HCT116 (cell line): ENCODE measurements at regions not wholly inside any gene's neighbourhood (a gene's known extent, or its start where the extent isn't known, plus 50 kb on each side); places are given as distances from the start of the nearest gene placed in this dataset.

Experiments used
- CEBPB ChIP-seq: IDR thresholded peaks from 2 replicates; pipeline ENCODE4 v1.6.1; 2012; ENCODE audit warnings: low read depth
- EZH2 ChIP-seq: fragments of 200-600 bp; sonication (generic); IDR thresholded peaks from 2 replicates; pipeline ENCODE4 v1.6.1; 2017; ENCODE audit warnings: antibody characterized with exemption, mixed run types
- EZH2phosphoT487 ChIP-seq: fragments of 200-600 bp; IDR thresholded peaks from 2 replicates; pipeline ENCODE4 v1.6.1; 2018; ENCODE audit warnings: antibody characterized with exemption, borderline replicate concordance
- POLR2A ChIP-seq: IDR thresholded peaks from 2 replicates; pipeline ENCODE4 v1.7.0; 2011; ENCODE audit warnings: borderline replicate concordance; ENCODE audit not compliant: insufficient read depth, insufficient read length; ENCODE audit errors: extremely low read depth
- POLR2AphosphoS5 ChIP-seq: IDR thresholded peaks from 2 replicates; pipeline ENCODE4 v1.6.1; 2011; ENCODE audit warnings: mild to moderate bottlenecking, low read depth, low read length, moderate library complexity
- SIN3A ChIP-seq: IDR thresholded peaks from 2 replicates; pipeline ENCODE4 v1.6.1; 2012; ENCODE audit warnings: low read depth
- ZNF274 ChIP-seq: fragments of 200-500 bp; sonication (Bioruptor generic); IDR thresholded peaks from 2 replicates; pipeline ENCODE4 v1.6.1; 2014; ENCODE audit warnings: mild to moderate bottlenecking, low read depth, low read length, inconsistent platforms
- TF ChIP-seq, protein P1 (sequence below), 3 experiments: fragments of 200-600 bp in 1 of 3; sonication (generic) in 1 of 3; IDR thresholded peaks in 2 of 3; conservative IDR thresholded peaks in 1 of 3; 2 replicates each; pipeline ENCODE4 v1.5.1; 2012 to 2017; ENCODE audit warnings: low read depth in 2 of 3, low read length in 2 of 3, antibody characterized with exemption in 1 of 3, borderline replicate concordance in 1 of 3, control low read depth in 1 of 3, mild to moderate bottlenecking in 1 of 3, mixed read lengths in 1 of 3, mixed run types in 1 of 3, moderate library complexity in 1 of 3; ENCODE audit not compliant: insufficient read depth in 1 of 3
- TF ChIP-seq, protein P2 (sequence below): IDR thresholded peaks from 2 replicates; pipeline ENCODE4 v1.6.1; 2012; ENCODE audit warnings: low read depth
- TF ChIP-seq, protein P3 (sequence below): IDR thresholded peaks from 2 replicates; pipeline ENCODE4 v1.6.1; 2011; ENCODE audit warnings: mild to moderate bottlenecking, low read length, moderate library complexity; ENCODE audit not compliant: insufficient replicate concordance; ENCODE audit errors: extremely low read depth
- TF ChIP-seq, protein P4 (sequence below): IDR thresholded peaks from 2 replicates; pipeline ENCODE4 v1.6.1; 2012

DNA sequence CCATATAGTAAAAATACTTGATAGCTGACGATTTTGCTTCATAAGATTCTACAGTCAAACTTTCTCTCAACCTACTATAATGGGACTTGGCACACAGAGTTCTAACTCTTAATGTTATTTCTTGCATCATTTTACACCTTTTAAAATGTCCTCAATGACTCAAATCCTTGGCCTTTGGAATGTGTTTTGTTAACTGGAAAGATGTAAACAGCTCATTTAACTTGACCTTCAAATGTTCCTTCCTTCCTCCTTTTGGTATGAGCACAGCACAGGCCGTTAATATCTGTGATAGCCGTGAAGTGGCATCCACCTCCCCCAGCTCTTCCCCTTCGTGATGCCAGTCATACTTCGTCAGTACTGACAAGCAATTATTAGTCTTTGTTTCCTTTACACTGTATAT lies 972.0 kb upstream of the CITED2 start:
- TF ChIP-seq POLR2AphosphoS5 (no peak), EZH2phosphoT487 (no peak), EZH2 (no peak), ZNF274 (no peak), POLR2A (no peak), SIN3A (no peak), CEBPB (no peak)
- TF ChIP-seq, protein P1, sequence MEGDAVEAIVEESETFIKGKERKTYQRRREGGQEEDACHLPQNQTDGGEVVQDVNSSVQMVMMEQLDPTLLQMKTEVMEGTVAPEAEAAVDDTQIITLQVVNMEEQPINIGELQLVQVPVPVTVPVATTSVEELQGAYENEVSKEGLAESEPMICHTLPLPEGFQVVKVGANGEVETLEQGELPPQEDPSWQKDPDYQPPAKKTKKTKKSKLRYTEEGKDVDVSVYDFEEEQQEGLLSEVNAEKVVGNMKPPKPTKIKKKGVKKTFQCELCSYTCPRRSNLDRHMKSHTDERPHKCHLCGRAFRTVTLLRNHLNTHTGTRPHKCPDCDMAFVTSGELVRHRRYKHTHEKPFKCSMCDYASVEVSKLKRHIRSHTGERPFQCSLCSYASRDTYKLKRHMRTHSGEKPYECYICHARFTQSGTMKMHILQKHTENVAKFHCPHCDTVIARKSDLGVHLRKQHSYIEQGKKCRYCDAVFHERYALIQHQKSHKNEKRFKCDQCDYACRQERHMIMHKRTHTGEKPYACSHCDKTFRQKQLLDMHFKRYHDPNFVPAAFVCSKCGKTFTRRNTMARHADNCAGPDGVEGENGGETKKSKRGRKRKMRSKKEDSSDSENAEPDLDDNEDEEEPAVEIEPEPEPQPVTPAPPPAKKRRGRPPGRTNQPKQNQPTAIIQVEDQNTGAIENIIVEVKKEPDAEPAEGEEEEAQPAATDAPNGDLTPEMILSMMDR (IDR thresholded peaks at IDR 0.05 in 2 of 3, conservative IDR thresholded peaks at IDR 0.05 in 1 of 3; ENCODE audit: borderline replicate concordance in 1 of 3, insufficient read depth in 1 of 3, low read depth in 2 of 3, low read length in 2 of 3): no peak
- TF ChIP-seq, protein P2, sequence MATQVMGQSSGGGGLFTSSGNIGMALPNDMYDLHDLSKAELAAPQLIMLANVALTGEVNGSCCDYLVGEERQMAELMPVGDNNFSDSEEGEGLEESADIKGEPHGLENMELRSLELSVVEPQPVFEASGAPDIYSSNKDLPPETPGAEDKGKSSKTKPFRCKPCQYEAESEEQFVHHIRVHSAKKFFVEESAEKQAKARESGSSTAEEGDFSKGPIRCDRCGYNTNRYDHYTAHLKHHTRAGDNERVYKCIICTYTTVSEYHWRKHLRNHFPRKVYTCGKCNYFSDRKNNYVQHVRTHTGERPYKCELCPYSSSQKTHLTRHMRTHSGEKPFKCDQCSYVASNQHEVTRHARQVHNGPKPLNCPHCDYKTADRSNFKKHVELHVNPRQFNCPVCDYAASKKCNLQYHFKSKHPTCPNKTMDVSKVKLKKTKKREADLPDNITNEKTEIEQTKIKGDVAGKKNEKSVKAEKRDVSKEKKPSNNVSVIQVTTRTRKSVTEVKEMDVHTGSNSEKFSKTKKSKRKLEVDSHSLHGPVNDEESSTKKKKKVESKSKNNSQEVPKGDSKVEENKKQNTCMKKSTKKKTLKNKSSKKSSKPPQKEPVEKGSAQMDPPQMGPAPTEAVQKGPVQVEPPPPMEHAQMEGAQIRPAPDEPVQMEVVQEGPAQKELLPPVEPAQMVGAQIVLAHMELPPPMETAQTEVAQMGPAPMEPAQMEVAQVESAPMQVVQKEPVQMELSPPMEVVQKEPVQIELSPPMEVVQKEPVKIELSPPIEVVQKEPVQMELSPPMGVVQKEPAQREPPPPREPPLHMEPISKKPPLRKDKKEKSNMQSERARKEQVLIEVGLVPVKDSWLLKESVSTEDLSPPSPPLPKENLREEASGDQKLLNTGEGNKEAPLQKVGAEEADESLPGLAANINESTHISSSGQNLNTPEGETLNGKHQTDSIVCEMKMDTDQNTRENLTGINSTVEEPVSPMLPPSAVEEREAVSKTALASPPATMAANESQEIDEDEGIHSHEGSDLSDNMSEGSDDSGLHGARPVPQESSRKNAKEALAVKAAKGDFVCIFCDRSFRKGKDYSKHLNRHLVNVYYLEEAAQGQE: no peak
- TF ChIP-seq, protein P3, sequence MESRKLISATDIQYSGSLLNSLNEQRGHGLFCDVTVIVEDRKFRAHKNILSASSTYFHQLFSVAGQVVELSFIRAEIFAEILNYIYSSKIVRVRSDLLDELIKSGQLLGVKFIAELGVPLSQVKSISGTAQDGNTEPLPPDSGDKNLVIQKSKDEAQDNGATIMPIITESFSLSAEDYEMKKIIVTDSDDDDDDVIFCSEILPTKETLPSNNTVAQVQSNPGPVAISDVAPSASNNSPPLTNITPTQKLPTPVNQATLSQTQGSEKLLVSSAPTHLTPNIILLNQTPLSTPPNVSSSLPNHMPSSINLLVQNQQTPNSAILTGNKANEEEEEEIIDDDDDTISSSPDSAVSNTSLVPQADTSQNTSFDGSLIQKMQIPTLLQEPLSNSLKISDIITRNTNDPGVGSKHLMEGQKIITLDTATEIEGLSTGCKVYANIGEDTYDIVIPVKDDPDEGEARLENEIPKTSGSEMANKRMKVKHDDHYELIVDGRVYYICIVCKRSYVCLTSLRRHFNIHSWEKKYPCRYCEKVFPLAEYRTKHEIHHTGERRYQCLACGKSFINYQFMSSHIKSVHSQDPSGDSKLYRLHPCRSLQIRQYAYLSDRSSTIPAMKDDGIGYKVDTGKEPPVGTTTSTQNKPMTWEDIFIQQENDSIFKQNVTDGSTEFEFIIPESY: no peak
- TF ChIP-seq, protein P4, sequence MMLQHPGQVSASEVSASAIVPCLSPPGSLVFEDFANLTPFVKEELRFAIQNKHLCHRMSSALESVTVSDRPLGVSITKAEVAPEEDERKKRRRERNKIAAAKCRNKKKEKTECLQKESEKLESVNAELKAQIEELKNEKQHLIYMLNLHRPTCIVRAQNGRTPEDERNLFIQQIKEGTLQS: no peak
